Testis (tissue), 2 donors: ENCODE measurements at regions not wholly inside any gene's neighbourhood (a gene's known extent, or its start where the extent isn't known, plus 50 kb on each side); places are given as distances from the start of the nearest gene placed in this dataset.

Experiments used
- POLR2A ChIP-seq: fragments of 450-650 bp; IDR thresholded peaks from one replicate; pipeline ENCODE4 v1.6.1; 2017; ENCODE audit warnings: antibody characterized with exemption, mild to moderate bottlenecking, moderate library complexity
- TF ChIP-seq, protein P1 (sequence below), 3 experiments: fragments of 450-650 bp in 2 of 3; fragments of 200-600 bp in 1 of 3; sonication (generic) in 1 of 3; IDR thresholded peaks; one replicate each; pipeline ENCODE4 v1.5.1; 2016 to 2019; ENCODE audit warnings: antibody characterized with exemption in 3 of 3, mild to moderate bottlenecking in 2 of 3, moderate library complexity in 1 of 3

DNA sequence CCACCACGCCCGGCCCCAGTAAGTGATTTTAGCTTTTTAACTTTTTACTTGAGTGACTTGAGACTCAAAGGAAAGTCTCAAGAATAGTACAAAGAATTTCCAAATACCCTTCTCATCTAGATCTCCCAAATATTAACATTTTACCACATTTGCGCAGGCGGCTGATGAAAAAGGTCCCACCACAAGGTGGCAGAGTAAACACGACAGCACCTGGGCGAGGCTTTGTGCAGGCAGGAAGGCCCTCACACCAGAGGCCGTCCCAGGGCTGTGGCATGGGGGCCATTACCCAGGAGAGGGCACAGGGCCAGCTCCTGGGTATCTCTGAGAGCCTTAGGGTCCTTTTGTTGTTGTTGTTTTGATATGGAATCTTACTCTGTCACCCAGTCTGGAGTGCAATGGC is 50.0 kb upstream of the WIPI2 start:
- TF ChIP-seq, protein P1, sequence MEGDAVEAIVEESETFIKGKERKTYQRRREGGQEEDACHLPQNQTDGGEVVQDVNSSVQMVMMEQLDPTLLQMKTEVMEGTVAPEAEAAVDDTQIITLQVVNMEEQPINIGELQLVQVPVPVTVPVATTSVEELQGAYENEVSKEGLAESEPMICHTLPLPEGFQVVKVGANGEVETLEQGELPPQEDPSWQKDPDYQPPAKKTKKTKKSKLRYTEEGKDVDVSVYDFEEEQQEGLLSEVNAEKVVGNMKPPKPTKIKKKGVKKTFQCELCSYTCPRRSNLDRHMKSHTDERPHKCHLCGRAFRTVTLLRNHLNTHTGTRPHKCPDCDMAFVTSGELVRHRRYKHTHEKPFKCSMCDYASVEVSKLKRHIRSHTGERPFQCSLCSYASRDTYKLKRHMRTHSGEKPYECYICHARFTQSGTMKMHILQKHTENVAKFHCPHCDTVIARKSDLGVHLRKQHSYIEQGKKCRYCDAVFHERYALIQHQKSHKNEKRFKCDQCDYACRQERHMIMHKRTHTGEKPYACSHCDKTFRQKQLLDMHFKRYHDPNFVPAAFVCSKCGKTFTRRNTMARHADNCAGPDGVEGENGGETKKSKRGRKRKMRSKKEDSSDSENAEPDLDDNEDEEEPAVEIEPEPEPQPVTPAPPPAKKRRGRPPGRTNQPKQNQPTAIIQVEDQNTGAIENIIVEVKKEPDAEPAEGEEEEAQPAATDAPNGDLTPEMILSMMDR (IDR thresholded peaks at IDR 0.05): peak in 1 of 3 experiments; percentile 21
- TF ChIP-seq POLR2A: no peak
